Stimulated activated CD4-positive, alpha-beta T cell treated with anti-CD3 and anti-CD28 coated beads, Interleukin-4, amount 100 ng/mL, for 48 hours (primary cell): ENCODE measurements at regions not wholly inside any gene's neighbourhood (a gene's known extent, or its start where the extent isn't known, plus 50 kb on each side); places are given as distances from the start of the nearest gene placed in this dataset.
"Not testable (repeated sequence)": the region's sequence is repeated elsewhere in the genome, so short reads cannot be mapped to it uniquely, and the experiment has no call there.

Source experiments
- DNase-seq, 2 donors: peaks; one replicate each; pipeline ENCODE4 v3.0.0-alpha.2; 2020; ENCODE audit warnings: low read depth in 2 of 2

DNA sequence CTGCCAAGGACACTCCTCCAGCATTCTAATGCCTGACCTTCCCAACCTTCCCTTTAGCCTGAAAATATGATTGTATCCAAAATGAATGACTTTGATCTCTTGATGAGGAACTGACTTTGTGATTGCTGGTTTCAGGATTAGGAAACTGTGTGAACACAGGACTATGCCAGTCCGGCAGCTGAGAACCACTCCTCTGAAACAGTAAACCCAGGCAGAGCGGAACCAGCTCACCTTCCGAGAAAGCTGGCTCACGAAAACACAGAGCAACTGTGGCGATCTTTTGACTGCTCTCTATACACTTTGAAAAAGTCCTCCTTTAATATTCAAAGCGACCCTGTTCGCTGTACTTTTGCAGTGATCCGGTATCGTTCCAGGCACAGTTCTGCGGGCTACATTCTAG lies 258.8 kb upstream of the IRS2 start:
- DNase-seq, result no peak

GRCh38 chr13:110044551-110045111 lies 258.2 kb upstream of the IRS2 start:
- DNase-seq, result no peak

DNA sequence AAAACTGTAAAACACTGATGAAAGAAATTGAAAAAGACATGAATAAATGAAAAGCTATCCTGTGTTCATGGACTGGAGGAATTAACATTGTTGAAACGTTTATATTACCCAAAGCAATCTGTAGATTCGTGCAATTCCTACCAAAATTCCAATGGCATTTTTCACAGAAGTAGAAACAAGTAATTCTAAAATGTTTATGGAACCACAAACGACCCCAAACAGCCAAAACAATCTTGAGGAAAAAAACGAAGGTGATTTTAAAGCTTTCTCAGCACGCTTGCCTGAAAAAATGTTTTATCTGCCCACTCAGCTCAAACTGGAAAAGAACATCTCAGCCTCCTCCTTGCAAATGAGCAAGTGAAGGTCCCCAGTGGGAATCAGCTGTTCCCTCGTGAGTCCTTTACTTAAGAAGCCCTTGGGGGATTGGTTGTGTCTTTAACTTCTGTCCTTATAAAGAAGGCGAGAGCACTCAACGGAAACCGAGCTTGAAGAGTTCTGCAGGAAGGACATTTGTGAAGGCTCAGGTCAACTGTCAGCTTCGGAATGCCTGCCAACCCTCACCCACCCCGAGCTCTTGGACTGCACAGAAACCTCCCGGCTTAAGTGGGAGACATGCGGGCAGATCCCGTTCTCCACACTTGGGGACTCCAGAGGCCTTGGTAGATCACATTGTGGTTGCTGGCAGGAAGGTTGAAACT lies 256.0 kb upstream of the IRS2 start:
- no peak for DNase-seq

DNA sequence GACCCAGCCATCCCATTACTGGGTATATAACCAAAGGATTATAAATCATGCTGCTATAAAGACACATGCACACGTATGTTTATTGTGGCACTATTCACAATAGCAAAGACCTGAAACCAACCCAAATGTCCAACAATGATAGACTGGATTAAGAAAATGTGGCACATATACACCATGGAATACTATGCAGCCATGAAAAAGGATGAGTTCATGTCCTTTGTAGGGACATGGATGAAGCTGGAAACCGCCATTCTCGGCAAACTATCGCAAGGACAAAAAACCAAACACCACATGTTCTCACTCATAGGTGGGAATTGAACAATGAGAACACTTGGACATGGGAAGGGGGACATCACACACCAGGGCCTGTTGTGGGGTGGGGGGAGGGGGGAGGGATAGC lies 255.3 kb upstream of the IRS2 start:
- not testable (repeated sequence) for DNase-seq

GRCh38 chr13:110037925-110038573 lies 251.7 kb upstream of the IRS2 start:
- DNase-seq, result no peak

- no peak for DNase-seq
These were observed 249.7 kb upstream of the IRS2 start for GRCh38 chr13:110036060-110036459.

- no peak for DNase-seq
These were observed 247.7 kb upstream of the IRS2 start for GRCh38 chr13:110034031-110034549.

GRCh38 chr13:110032969-110033368 lies 246.6 kb upstream of the IRS2 start:
- DNase-seq, result no peak

GRCh38 chr13:110030394-110030928 lies 244.1 kb upstream of the IRS2 start:
- DNase-seq, result no peak

DNA sequence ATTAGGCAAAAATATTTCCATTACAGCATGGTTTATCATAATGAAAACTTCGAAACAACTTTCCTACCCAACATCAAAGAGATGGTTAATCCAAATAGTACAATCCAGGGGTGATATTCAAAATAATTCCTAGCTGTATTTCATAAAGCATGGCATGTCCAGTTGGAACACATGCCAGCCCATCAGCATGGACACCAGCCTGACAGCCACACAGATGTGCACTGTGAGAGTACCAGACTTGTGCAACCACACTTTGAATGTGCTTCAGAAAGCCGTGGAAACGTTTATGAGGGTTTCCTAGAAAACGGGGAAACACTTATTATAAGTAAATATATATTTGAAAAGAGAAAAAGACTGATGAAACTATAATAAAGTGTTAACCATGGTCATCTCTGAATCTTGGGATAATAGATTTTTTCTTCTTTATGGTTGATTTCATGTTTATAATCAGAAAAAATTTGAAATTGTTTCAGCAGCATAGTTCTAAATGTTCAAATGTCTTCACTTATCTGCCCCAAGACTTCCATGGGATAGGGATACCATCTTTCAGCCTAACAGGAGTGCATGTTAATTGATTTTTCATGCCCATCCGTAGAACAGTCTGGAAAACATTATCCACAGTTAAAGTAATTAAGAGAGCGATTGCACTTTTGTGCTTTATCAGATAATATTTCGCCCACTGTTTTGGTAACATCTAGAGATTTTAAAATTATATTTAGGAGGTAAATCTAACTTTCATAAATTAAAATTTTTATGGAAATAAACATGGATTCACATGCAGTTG lies 242.6 kb upstream of the IRS2 start:
- no peak for DNase-seq

DNA sequence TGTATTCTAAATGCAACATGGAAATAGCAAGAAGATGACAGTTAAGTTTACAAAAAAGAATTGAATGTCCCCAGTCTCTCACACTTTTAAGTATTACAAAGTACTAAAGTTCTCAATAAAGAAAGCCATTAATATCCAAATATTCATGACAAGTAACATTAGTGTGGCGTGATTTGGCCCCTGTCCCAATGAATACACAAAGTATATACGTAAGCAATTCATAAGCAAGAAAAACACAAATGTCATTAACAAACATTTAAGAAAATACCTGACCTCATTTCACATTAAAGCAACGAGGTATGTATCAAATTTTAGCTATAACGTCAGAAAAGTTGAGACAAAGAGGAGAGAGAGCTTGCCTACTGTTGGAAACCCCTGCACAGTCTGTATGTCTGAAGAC lies 241.9 kb upstream of the IRS2 start:
- no peak for DNase-seq

- no peak for DNase-seq
These were observed 241.3 kb upstream of the IRS2 start for GRCh38 chr13:110027470-110028240.

GRCh38 chr13:110024645-110024980 lies 238.2 kb upstream of the IRS2 start:
- DNase-seq, result no peak

DNA sequence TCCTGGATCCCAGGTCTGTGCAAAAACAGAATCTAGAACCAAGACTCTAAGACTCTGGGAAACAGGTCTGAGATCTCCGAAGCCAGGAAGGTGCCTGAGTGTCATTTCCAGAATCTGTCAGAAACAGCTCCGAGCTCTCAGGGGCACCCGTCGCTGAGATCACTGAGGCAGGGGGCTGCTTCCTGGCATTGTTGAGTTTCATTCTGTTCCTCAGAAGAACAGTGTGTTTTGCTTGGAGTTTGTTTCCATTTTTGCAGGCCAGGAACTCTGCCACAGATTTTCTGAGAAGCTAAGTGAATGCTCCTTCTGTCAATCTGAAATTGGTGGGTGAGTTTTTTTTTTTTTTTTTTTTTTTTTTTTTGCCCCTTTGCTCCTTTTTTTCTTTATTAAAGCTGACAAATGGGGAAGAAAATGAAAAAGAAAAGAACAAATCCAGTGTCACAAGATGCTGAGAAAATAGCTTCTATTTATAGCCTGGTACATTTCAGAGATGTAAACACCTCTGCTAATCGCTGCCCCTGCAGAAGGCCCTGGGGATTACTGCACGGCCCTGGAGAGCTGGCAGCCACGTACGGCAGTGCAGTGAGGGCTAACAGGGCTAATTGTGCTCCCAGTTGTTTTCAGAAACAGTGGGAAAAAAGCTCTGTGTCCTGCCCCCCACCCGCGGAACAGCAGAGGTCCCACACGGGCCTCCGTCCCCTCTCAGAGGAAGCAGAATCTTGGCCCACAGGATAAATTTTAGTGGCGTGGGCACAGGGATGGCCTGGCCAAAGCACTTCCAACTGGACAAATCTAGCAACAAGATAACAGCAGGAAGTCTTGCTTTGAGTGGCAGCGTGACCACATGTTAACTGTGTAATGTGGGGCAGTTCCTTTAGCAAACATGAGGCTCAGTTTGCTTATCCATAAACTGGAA lies 237.6 kb upstream of the IRS2 start:
- DNase-seq, result no peak

DNA sequence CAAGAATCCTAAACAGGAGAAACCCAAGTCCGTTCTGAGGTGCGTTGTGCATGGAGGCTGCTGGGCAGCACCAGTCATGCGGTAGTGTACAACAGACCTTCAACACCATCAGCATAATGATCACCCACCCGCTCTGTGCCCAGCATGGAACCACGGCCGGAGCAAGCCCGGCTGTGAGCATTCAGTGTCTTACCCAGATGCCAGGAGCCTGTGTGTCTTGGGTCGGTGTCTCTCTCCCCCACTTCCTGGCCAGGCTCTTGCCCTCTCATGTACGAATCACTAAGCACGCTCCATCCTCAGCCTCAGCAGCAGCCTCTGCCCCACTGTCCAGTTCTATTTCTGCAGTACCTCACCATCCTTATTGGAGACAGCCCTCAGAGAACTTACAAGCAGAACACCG lies 231.6 kb upstream of the IRS2 start:
- no peak for DNase-seq

DNA sequence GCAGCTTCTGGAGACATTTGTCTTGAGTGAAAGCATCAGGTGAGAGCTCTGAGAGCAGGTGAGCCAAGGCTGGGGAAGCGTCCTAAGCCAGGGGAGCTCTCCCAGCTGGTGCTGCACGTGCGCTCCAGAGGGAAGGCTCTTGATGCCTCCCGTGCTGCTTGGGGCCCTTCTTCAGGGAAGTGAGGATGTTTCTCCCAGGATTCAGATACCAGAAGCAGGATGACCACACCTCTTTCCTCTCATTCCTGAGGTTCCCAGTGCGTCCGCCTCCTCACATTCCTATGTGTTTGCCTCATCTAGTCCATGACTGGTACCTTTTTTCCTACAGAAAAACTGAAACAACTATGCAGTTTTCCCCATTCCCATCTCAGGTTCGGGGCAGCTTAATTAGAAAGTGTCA lies 231.0 kb upstream of the IRS2 start:
- DNase-seq, result no peak

GRCh38 chr13:110015253-110015652 lies 228.9 kb upstream of the IRS2 start:
- no peak for DNase-seq

DNA sequence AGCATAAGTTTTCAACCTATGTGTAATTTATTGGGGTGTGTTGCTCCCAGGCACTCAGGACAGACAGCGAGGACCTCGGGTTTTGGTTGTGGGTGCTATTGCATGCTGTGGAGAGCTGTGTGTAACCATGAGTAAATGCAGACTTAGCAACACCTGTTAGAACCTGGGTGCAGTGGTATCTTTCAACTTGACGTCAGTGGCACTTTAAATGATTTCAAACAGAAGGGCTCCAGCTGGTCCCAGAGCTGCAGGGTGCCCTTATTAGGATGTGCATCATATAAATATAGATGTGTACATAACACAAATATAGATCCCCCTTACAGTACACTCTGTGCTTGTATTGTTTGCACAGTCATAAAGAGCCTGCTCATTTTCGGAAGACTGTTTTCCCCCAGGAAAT lies 228.3 kb upstream of the IRS2 start:
- no peak for DNase-seq

DNA sequence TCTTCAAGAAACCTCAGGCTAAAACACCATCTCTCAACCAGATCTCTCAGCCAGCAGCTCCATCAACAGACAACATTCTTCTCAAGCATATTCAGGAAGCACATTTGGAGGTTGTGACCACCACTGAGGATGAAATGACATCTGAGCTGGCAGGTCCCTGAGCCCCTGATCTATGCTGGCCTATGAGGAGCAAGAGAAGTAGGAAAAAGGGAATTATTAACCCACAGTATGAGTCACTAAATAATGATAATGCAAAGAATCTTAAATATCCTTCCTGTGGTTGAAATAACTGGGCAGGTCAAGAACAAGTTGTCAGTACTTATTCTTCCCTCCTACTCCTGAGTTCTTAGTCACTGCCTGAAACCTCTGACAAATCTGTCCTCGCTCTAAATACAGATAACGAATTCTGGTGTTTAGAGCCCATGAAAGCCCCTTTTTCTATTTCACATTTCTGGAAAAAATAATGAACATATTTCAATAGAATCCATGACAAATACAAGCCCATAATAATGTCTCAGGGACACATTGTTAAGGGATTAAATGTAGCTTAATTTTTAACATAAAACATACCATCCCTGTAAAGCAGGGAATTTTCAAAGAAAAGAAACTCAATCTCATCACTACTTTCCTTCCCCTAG lies 225.8 kb upstream of the IRS2 start:
- no peak for DNase-seq
